HG03439 (cell line): ENCODE measurements at regions not wholly inside any gene's neighbourhood (a gene's known extent, or its start where the extent isn't known, plus 50 kb on each side); places are given as distances from the start of the nearest gene placed in this dataset.
"Not testable (repeated sequence)": the region's sequence is repeated elsewhere in the genome, so short reads cannot be mapped to it uniquely, and the experiment has no call there.

Experiments
- ATAC-seq: cut with Tn5 transposase; IDR thresholded peaks from one replicate; pipeline ENCODE4 v1.9.1; 2021; ENCODE audit warnings: mild to moderate bottlenecking, moderate library complexity; ENCODE audit not compliant: unreplicated experiment

- no peak for ATAC-seq
Observed at GRCh38 chr16:75919664-75920063, 193.4 kb upstream of the CPHXL start.

GRCh38 chr16:75921281-75921680, 195.0 kb upstream of the CPHXL start:
- ATAC-seq: no peak

- no peak for ATAC-seq
Observed at GRCh38 chr16:75922250-75922649, 196.0 kb upstream of the CPHXL start.

- no peak for ATAC-seq
Observed at GRCh38 chr16:75924397-75924796, 198.1 kb upstream of the CPHXL start.

GRCh38 chr16:75927810-75928209, 201.5 kb upstream of the CPHXL start:
- no peak for ATAC-seq

- ATAC-seq: no peak
Observed at GRCh38 chr16:75928295-75928694, 202.0 kb upstream of the CPHXL start.

- ATAC-seq: no peak
Observed at GRCh38 chr16:75929046-75929445, 202.8 kb upstream of the CPHXL start.

- no peak for ATAC-seq
Observed at GRCh38 chr16:75931043-75931442, 204.8 kb upstream of the CPHXL start.

GRCh38 chr16:75931970-75932369, 205.7 kb upstream of the CPHXL start:
- no peak for ATAC-seq

- ATAC-seq: no peak
Observed at GRCh38 chr16:75938818-75939217, 212.5 kb upstream of the CPHXL start.

- no peak for ATAC-seq
Observed at GRCh38 chr16:75942351-75942750, 216.1 kb upstream of the CPHXL start.

- no peak for ATAC-seq
Observed at GRCh38 chr16:75942936-75943335, 216.6 kb upstream of the CPHXL start.

- no peak for ATAC-seq
Observed at GRCh38 chr16:75943705-75944514, 217.6 kb upstream of the CPHXL start.

- ATAC-seq: no peak
Observed at GRCh38 chr16:75945916-75946457, 219.7 kb upstream of the CPHXL start.

- ATAC-seq: no peak
Observed at GRCh38 chr16:75947626-75948239, 221.4 kb upstream of the CPHXL start.

- ATAC-seq: no peak
Observed at GRCh38 chr16:75948441-75948840, 222.2 kb upstream of the CPHXL start.

GRCh38 chr16:75948886-75949285, 222.6 kb upstream of the CPHXL start:
- ATAC-seq: no peak

- no peak for ATAC-seq
Observed at GRCh38 chr16:75952124-75952523, 225.8 kb upstream of the CPHXL start.

- ATAC-seq: no peak
Observed at GRCh38 chr16:75957870-75958269, 231.6 kb upstream of the CPHXL start.

- no peak for ATAC-seq
Observed at GRCh38 chr16:75965504-75966374, 239.4 kb upstream of the CPHXL start.

GRCh38 chr16:75969120-75969519, 242.8 kb upstream of the CPHXL start:
- ATAC-seq: not testable (repeated sequence)
